Fibroblast of skin of left quadriceps (primary cell): ENCODE measurements at regions not wholly inside any gene's neighbourhood (a gene's known extent, or its start where the extent isn't known, plus 50 kb on each side); places are given as distances from the start of the nearest gene placed in this dataset.

Experiments
- DNase-seq, 2 experiments: peaks; one replicate each; pipeline ENCODE4 v3.0.0-alpha.2; 2013; ENCODE audit warnings: low read depth in 2 of 2

GRCh38 chr1:234680331-234680904 lies 70.4 kb upstream of the IRF2BP2 start:
- DNase-seq: no peak

GRCh38 chr1:234676103-234676594 lies 66.2 kb upstream of the IRF2BP2 start:
- DNase-seq: peak; percentile 55 to 57

DNA sequence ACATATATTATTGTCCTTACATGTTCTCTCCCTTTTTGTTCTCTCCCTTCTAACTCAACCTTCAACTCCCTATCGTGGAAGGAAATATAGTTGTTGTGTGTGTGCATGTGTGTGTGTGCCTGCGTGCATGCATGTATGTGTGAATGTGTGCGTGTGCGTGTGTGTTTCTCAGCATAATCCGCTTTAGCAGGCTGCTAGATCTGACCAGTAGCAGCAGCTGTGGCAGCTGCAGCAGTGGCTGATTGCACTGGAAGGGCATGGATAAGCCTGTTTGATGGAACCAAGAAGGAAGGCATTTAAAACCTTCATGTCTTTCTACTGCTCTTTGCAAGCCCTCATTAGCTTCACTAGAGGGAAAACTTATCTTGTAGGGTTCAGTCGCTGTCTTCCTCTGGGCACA lies 65.6 kb upstream of the IRF2BP2 start:
- no peak for DNase-seq

DNA sequence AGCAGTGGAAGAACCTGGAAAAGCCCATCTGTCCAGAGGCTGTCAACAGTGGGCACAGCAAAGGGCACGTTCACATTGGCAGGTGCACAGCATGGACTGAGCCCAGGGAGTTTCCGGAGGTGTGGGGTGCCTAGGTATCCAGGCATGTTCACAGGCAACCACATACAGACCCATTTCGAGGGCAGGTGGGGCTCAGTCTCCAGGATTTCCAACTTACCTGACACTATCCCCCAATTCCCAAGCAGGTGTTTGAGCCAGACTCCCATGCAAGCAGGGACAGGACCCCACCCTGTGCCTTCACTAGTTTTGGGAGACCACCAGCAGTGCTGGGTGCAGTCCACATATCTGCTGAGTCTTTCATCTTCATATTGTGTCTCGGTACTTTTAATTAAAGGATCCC lies 65.0 kb upstream of the IRF2BP2 start:
- DNase-seq: no peak

- DNase-seq: no peak
Measured at GRCh38 chr1:234674218-234674815, 64.3 kb upstream of the IRF2BP2 start.

- no peak for DNase-seq
Measured at GRCh38 chr1:234672349-234673135, 62.6 kb upstream of the IRF2BP2 start.

DNA sequence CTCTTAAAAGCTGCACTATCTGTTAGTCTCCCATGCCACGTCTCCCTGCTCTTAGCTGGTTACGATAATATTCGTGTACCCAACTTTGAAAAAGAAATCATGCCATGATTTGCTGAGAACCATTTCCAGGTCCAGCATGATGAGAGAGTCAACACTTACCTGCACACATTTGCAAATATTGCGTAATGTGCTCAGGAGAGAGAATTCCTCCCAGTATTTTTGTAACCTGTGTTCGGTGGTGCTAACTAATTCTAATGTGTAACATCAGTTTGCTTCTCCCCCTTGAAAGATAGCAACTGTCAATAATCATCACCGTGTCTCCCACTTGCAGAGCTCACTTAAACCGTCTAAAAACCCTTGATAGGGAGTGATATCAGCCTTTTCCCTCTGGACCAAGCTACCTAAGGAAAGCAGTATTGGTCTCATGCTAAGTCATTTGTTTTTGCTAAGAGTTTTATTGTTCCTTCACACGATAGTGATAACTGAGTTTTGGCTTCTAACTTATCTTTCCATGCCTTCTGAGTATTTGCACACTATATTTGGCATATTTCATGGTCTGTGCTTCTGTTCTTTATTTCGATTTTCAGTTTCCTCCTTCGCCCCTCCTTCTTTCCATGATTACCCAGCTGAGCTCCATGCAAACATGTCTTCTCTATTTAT lies 61.1 kb upstream of the IRF2BP2 start:
- DNase-seq: no peak

DNA sequence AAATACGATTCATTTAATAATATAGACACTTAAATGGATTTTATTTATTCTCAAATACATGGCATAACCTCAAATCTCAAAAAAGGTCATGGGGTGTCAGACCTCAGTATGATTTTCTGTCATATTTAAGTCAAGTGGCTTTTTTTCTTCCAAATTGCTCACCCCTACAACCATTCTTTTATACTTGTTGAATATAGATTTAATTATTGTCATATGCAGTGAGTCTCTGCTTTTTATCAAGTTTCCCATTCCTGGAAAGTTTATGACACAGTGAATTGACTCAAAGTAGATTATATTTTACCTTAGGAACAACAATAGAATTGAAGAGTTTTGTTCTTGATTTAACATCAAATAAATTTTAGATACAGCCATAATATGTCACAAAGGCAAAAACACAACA lies 59.5 kb upstream of the IRF2BP2 start:
- DNase-seq: no peak

DNA sequence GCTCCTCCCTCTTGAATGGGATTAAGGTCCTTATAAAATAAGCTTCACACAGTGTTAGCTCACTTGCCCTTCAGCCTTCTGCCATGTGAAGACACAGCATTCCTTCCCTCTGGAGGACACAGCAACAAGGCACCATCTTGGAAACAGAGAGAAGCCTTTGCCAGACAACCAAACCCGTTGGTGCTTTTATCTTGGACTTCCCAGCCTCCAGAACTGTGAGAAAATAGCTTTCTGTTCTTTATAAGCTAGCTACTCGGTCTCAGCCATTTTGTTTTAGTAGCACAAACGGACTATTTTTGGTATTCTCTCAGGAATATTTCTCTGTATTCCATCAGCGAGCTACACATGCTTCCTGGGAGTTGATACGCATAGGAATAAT lies 58.6 kb upstream of the IRF2BP2 start:
- DNase-seq: no peak

GRCh38 chr1:234667600-234668576 lies 57.9 kb upstream of the IRF2BP2 start:
- no peak for DNase-seq

GRCh38 chr1:234666761-234667160 lies 56.8 kb upstream of the IRF2BP2 start:
- DNase-seq: no peak

GRCh38 chr1:234665975-234666605 lies 56.1 kb upstream of the IRF2BP2 start:
- no peak for DNase-seq

DNA sequence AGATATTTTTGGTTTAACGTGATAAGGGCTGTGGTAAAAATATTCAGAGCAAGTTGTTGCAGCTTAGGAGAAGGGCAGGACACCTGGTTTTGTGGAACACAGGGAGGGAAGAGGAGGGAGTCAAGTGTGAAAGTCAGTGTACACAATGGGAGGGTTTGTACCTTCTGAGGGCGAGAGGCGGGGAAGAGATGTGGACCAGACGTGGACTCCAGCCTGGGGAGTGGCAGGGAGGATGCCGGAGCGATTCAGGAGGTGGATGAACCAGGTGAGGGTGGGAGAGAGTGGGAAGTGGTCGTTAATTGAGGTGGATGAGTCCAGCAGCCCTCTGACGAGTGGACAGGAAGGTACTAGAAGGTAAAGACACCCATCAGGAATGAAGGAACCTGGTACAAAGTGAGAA lies 52.2 kb upstream of the IRF2BP2 start:
- DNase-seq: no peak

- DNase-seq: no peak
Measured at GRCh38 chr1:234661317-234661928, 51.4 kb upstream of the IRF2BP2 start.

DNA sequence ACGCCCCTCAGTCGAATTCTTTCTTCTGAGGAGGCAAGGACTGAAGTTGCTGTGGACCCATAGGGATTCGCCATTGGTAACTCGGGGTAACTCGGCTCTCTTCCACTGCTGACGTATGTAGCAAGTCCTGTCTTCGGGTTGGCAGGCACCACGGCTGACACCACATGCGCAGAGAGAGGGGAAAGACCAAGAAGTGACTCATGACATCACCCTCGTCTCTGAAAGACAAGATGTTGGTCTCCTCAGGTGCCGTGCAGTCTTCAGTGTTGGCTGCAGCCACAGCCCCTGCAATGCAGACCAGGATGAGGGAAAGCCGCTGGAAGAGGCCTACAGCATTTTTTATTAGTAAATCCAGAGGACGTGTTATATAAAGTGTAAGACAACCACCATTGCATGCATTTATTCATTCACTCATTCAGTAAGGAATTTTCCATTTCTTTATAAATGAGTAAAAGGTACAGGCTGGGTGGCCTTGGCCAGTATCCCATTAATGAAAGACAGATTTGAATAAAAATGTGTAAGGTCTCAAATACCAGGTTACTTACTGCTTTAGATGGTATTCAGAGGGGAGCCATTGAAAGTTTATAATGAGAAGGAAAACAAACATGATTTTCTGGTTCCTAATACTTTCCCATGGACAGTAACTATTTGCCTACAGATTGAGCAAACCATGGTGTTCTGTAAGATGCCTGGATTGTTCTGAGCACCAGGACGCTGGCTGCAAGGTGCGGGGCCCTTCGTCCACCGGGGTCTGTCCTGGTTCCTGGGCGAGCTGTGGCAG lies 50.7 kb upstream of the IRF2BP2 start:
- DNase-seq: no peak
